GM12874 (cell line): ENCODE measurements at regions not wholly inside any gene's neighbourhood (a gene's known extent, or its start where the extent isn't known, plus 50 kb on each side); places are given as distances from the start of the nearest gene placed in this dataset.

Source experiments
- CTCF ChIP-seq: IDR thresholded peaks from 2 replicates; pipeline ENCODE4 v1.5.1; 2011; ENCODE audit warnings: low read depth, mild to moderate bottlenecking, control low read depth, low read length, moderate library complexity; ENCODE audit not compliant: insufficient read depth

- no peak for TF ChIP-seq CTCF
Observed at GRCh38 chr2:192333642-192334041, 138.9 kb upstream of the TMEFF2 start.

GRCh38 chr2:192328297-192328696, 133.6 kb upstream of the TMEFF2 start:
- TF ChIP-seq CTCF, result no peak

GRCh38 chr2:192327576-192327975, 132.8 kb upstream of the TMEFF2 start:
- TF ChIP-seq CTCF, result no peak

- no peak for TF ChIP-seq CTCF
Observed at GRCh38 chr2:192315543-192315942, 120.8 kb upstream of the TMEFF2 start.

GRCh38 chr2:192314800-192315481, 120.2 kb upstream of the TMEFF2 start:
- TF ChIP-seq CTCF, result no peak

GRCh38 chr2:192313773-192314172, 119.0 kb upstream of the TMEFF2 start:
- TF ChIP-seq CTCF, result no peak

- no peak for TF ChIP-seq CTCF
Observed at GRCh38 chr2:192311701-192312460, 117.1 kb upstream of the TMEFF2 start.
